Stimulated activated effector memory CD8-positive, alpha-beta T cell treated with anti-CD3 and anti-CD28 coated beads, Interleukin-12 subunit alpha, Interleukin-12 subunit beta, amount 100 ng/mL, for 72 hours (primary cell): ENCODE measurements at regions not wholly inside any gene's neighbourhood (a gene's known extent, or its start where the extent isn't known, plus 50 kb on each side); places are given as distances from the start of the nearest gene placed in this dataset.
"Not testable (repeated sequence)": the region's sequence is repeated elsewhere in the genome, so short reads cannot be mapped to it uniquely, and the experiment has no call there.

Experiments used
- ATAC-seq: fragments of 150-1000 bp; cut with Tn5 transposase; 2 replicates; pipeline ENCODE4 v1.10.0; 2021
- DNase-seq, 2 donors: peaks; one replicate each; pipeline ENCODE4 v3.0.0; 2021 to 2022; ENCODE audit warnings: low spot score in 2 of 2
- H3K27ac Mint-ChIP-seq: one replicate; pipeline ENCODE4 v1.8.0; 2022; ENCODE audit warnings: mild to moderate bottlenecking, mixed read lengths
- H3K36me3 Mint-ChIP-seq: one replicate; pipeline ENCODE4 v1.8.0; 2022; ENCODE audit warnings: mild to moderate bottlenecking, mixed read lengths
- H3K4me1 Mint-ChIP-seq: one replicate; pipeline ENCODE4 v1.8.0; 2022; ENCODE audit warnings: mixed read lengths
- H3K4me3 Mint-ChIP-seq: one replicate; pipeline ENCODE4 v1.8.0; 2022; ENCODE audit warnings: mild to moderate bottlenecking, mixed read lengths
- H3K9me3 Mint-ChIP-seq: one replicate; pipeline ENCODE4 v1.8.0; 2022; ENCODE audit warnings: mixed read lengths

DNA sequence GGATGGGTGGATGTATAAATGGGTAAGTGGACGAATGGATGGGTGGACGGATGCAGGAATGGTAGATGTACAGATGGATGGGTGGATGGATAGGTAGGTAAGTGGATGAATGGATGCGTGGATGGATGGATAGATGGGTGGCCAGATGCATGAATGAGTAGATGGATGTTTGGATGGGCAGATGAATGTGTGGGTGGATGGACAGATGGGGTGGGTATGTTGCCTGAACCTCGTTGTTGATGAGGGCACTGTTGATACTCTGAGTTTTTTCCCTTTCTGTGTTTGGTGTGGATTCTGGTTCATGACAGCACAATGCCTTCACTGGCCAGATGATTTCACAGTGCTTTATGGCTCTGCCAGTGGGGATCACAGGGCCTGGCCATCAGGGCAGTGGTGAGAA, 208.3 kb downstream of the NPIPB11 start:
- DNase-seq: no peak
- no peak for ATAC-seq
- Mint-ChIP-seq H3K36me3 (no peaks in the 10 kb centered on the region), H3K27ac (no peak overlapping the region), H3K4me3 (no peak overlapping the region), H3K9me3 (no peaks in the 10 kb centered on the region), H3K4me1 (peaks cover 6% of the 10 kb centered on the region)

DNA sequence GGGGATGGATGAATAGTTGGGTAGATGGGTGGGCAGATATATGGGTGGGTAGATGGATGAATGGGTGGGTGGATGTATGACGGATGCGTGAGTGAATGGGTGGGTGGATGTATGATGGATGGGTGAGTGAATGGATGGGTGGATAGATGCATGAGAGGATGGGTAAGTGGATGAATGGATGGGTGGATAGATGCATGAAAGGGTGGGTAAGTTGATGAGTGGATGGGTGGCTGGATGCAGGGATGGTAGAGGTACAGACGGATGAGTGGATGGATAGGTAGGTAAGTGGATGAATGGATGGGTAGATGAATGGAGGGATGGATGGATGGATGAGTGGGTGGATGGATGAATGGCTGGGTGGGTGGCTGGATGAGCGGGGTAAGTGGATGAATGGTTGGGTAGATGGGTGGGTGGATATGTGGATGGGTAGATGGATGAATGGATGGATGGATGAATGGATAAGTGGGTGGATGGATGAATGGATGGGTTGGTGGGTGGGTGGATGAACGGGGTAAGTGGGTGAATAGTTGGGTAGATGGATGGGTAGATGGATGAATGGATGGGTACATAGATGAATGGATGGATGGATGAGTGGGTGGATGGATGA, 208.9 kb downstream of the NPIPB11 start:
- H3K9me3 Mint-ChIP-seq, H3K27ac Mint-ChIP-seq, H3K36me3 Mint-ChIP-seq, H3K4me3 Mint-ChIP-seq, DNase-seq, ATAC-seq, H3K4me1 Mint-ChIP-seq: not testable (repeated sequence)

DNA sequence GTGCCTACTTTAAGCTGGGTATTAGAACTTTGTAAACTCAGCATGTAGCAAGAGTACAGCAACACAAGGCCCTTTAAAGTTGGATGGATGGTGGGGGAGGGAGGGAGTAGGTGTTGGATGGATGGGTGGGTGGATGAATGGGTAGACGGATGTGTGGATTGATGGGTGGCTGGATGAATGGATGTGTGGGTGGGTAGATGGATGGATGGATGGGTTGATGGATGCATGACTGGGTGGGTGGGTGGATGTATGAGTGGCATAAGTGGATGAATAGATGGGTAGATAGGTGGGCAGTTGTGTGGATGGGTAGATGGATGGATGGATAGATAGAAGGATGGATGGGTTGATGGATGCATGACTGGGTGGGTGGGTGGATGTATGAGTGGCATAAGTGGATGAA, 209.8 kb downstream of the NPIPB11 start:
- H3K4me3 Mint-ChIP-seq, ATAC-seq, H3K36me3 Mint-ChIP-seq, H3K9me3 Mint-ChIP-seq, DNase-seq, H3K27ac Mint-ChIP-seq, H3K4me1 Mint-ChIP-seq: not testable (repeated sequence)

DNA sequence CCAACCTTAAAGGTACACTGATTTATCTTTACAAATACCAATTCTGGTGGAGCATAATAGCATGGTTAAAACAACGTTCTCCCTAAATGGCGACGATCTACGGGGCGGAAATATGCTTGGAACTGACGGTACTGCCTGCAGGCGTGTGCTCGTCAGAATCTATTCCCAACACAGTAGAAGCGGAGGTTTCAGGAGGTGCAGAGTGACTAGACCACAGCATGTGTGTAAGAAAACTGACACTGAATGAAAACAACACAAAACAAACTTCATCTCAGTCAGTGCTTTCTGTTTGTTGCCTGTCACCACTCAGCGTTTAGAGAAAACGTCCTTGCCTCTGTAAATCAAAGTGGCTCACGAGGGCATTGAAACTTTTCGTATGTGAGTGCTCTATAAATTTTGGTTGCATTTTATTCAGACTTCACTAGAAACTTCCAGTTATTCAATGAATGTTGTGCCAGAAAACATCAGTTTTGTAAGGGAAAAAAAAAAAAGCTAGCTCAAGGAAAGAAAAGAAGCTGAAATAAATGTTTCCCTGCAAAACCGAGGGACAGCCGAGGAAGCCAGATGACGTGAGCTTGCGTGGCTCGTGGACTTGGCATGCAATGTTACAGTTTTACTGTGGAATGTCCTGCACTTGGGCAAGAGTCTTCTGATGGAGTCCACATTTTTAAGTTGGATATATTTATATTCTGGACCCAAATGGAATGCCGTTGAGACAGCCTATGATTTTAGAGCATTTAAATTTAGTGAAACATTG, 210.4 kb downstream of the LAT start:
- not testable (repeated sequence) for DNase-seq, H3K36me3 Mint-ChIP-seq, ATAC-seq, H3K9me3 Mint-ChIP-seq, H3K4me3 Mint-ChIP-seq, H3K4me1 Mint-ChIP-seq, H3K27ac Mint-ChIP-seq

DNA sequence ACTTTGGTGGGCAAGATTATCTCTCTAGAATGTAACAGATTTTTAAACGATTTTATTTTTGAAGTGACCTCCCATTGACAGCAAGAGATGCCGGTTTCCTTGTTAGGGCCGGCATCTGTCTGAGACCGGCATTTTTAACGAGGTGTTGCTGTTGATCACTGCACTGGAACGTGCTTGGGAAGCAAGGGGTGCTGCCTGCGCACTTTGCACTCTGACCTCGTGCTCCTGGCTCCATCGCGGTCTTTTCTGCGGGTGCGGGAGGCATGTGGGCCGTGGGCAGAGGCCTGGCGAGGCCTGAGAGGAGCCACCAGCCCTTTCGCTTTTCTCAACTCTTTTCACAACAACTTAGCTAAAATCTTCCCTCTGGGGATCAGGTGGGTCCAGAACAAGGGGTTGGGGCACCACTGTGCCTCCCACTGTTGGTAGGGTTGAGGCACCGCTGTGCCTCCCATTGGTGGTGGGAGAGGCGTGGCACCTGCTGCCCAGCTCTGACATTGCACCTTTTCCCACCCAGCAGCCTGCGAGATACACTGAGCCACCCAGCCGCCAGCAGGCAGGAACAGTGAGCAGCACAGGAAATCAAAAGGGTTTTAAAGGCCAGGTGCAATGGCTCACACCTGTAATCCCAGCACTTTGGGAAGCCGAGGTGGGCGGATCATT, 209.5 kb downstream of the LAT start:
- not testable (repeated sequence) for ATAC-seq, H3K36me3 Mint-ChIP-seq, DNase-seq, H3K9me3 Mint-ChIP-seq, H3K4me1 Mint-ChIP-seq, H3K4me3 Mint-ChIP-seq, H3K27ac Mint-ChIP-seq

DNA sequence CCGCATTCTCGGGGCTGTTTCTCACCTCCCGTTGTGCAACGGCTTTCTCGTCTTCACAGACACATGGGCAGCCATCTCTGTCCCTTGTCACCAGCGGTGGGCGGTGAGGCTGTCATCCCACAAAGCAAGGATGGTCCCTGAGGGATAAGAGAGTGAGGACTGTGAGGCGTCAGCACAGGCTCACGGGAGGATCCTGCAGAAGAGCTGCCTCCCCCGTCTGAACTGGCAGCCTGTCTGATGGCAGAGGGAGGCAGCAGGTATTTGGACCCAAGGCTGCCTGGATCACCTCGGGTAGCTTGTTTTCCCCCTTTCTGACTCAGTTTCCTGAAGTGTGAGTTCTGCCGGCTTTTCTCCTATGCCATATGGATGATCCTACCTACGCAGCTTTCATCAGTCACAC, 208.8 kb downstream of the LAT start:
- not testable (repeated sequence) for ATAC-seq, H3K4me3 Mint-ChIP-seq, DNase-seq, H3K9me3 Mint-ChIP-seq, H3K36me3 Mint-ChIP-seq, H3K27ac Mint-ChIP-seq, H3K4me1 Mint-ChIP-seq

DNA sequence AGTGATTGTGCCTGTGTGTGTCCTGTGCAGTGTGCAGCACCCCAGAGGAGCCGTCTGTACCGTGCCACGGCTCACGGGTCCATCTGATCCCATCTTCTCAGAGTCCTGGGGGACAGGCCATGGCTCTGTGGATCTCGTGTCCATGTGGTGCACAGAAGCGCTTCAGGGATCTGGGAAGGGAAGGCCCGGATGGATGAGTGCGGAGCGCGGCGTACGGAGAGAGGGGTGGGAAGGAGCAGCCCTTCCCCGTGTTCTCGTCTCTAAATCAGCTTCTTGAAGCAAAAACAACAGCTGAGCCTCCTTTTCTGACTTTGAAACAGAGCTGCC, 208.4 kb downstream of the LAT start:
- not testable (repeated sequence) for DNase-seq, H3K9me3 Mint-ChIP-seq, H3K36me3 Mint-ChIP-seq, H3K4me3 Mint-ChIP-seq, H3K4me1 Mint-ChIP-seq, H3K27ac Mint-ChIP-seq, ATAC-seq

DNA sequence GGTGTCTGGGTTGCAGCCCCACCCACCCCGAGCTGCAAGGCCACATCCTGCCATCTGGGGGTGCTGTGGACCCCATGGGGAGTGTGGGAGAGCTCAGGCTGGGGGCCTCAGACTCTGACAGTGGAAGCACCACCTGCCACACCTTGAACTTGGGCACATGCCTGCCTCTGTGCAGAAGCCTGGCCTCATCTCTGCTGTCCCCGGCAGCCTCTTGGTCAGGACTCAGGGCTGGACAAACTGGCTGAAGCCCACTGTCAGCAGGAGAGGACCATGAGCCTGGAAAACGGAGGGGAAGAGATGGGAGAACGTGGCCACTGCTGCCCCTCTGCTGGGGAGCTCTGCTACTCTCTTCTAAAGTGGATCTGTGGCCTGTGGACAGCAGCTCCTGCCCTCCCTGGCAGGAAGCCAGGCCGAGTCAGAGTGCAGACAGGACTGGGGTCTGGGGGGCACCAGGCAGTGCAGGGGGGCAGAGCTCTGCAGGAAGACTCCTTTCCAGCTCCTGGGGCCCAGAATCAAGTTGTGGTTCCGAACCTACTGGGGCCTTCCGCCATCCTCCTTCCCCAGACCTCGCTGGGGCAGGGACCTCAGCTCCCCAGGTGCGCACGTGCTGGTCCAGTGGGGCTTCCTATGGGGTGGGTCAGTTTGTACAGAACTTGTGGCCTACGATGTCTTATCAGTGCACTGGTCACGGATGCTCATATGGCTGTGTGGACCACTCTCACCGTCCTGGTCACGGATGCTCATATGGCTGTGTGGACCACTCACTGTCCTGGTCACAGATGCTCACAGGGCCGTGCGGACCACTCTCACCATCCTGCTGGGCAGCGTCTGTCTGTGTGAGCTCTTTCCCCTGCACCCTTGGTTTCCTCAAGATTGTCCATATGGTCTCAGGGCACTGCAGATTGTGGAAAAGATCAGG, 207.7 kb downstream of the LAT start:
- ATAC-seq (no peak), DNase-seq (no peak)
- no peaks in the 10 kb centered on the region for H3K9me3 Mint-ChIP-seq
- no peaks in the 10 kb centered on the region for H3K36me3 Mint-ChIP-seq
- no peak overlapping the region for H3K4me3 Mint-ChIP-seq
- no peaks in the 10 kb centered on the region for H3K4me1 Mint-ChIP-seq
- no peak overlapping the region for H3K27ac Mint-ChIP-seq

DNA sequence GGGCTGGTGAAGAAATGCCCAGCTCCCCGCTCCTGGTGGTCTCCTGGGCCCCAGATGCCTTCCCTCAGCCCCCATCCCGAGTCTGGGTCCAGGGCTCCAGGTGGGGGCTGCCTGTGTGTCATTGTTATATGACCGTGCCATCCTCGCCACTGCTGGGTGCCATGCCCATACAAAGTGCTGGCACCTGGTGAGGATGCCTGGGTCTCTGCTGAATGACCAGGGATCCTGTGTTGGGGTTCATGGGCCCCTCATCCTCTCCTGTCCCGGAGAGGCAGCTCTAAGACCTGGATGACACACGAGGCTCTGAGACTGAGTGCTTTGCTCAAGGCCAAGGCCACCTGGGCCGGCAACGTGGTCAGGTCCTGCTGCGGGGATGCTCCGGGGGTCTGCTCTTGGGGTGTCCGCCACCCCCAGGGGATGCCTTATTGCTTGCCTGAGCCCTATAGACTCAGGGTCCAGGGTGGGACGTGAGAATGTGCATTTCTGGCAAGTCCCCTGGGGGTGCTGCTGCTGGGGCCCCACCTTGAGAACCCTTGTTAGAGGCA, 206.9 kb downstream of the LAT start:
- not testable (repeated sequence) for ATAC-seq, H3K27ac Mint-ChIP-seq, H3K36me3 Mint-ChIP-seq, DNase-seq, H3K9me3 Mint-ChIP-seq, H3K4me3 Mint-ChIP-seq, H3K4me1 Mint-ChIP-seq

DNA sequence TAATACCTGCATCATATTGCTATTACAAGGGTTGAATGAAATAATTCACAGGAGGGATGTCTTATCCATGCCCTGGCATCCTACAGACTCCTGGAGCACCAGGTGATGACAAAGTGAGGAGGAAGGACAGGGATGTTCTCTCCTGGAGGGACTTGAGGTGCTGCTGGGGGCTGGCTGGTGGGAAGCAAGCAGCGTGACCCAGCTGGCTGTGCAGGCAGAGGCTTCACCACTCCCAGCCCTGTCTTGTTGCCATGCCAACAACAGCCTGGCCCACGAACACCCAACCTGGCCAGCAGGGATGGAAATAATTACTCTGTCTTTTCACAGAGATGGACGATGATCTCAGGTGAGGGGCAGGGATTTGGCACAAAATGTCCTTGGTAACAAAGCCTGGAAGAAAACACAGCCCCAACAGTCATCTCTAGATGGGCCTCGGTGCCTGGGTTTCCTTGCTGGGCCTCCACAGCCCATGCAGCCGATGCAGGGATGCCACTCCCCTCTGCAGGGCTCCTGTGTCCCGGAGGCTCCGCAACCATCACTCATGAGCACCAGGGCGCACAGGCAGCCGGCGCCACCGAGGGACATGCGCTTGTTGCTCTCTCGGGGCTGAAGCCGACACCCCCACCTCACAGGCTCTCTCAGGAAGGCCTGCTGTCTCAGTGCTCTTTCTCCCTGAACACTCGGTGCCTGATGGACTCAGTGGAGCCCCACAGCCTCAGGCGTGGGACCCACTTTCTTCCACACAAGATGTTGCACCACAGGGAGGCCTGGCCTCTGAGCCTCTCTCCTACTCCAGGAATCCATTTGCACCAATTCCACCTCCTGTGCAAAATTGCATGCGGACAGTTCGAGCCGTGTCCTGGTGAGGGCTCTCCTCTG, 205.9 kb downstream of the LAT start:
- not testable (repeated sequence) for H3K4me1 Mint-ChIP-seq, H3K36me3 Mint-ChIP-seq, H3K27ac Mint-ChIP-seq, ATAC-seq, H3K9me3 Mint-ChIP-seq, H3K4me3 Mint-ChIP-seq, DNase-seq

DNA sequence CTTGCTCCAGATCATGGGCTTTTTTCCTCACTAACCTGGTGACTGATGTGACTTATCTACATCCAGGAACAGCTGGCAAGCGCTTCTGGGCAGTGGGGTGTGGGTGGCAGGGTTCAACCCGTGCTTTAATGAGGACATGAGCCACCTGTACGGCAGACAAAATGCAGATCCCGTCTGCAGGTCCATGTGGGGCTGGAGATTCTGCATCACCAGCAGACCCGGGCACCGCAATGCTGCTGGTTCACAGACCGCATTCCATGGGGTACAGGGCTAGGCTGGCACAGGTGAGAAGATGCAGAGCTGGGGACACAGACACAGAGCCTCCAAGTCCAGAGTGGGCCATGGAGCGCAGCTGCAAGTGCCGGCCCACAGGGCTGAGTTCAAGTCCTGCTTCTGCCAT, 204.0 kb downstream of the LAT start:
- ATAC-seq, DNase-seq: not testable (repeated sequence)

DNA sequence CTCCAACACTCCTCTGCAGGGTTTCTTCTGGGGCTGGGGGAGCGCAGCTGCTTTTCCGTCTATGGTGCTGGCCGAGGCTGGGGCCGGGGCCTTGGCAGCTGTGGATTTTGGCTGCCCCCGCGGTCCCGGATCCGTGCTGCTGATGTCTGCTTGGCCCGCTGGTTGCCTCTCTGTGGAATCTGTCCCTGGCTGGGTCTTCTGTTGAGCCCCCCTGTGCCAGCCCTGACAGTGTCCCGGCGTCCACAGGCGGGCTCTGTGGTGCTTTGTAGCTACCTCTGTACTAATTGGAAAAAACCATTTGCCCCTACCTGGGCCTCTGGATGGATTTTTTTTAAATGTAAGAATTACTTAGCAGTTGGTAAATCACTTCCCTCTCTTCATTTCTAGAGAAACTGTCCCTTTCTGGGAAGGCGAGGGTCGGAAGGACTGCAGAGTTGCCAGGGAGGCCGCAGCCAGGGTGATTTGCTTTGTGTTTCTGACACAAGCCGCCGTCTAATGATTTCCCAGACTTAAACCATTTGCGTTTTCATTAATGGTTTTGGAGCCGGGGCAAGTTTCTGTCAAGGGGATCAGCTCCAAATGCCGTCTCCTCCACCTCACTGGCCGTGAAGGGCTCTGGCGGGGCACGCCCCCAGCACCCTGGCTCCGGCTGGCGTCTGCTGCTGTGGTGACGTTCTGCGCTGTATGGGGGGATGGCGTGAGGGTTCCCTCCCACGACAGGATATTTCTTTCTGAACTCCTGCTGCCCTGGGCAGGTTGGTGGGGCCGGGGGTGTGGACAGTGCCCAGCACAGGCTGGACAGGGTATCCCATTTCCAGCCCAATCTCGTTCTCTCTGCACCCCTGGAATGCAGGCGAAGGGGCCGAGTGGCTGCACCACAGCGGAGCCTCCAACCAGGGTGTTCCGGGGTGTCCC, 201.7 kb downstream of the LAT start:
- not testable (repeated sequence) for ATAC-seq, DNase-seq, H3K4me3 Mint-ChIP-seq, H3K27ac Mint-ChIP-seq, H3K9me3 Mint-ChIP-seq, H3K4me1 Mint-ChIP-seq, H3K36me3 Mint-ChIP-seq

More for the DNA sequence above, 204.0 kb downstream of the LAT start:
- not testable (repeated sequence) for H3K4me1 Mint-ChIP-seq, H3K27ac Mint-ChIP-seq, H3K9me3 Mint-ChIP-seq, H3K36me3 Mint-ChIP-seq, H3K4me3 Mint-ChIP-seq

DNA sequence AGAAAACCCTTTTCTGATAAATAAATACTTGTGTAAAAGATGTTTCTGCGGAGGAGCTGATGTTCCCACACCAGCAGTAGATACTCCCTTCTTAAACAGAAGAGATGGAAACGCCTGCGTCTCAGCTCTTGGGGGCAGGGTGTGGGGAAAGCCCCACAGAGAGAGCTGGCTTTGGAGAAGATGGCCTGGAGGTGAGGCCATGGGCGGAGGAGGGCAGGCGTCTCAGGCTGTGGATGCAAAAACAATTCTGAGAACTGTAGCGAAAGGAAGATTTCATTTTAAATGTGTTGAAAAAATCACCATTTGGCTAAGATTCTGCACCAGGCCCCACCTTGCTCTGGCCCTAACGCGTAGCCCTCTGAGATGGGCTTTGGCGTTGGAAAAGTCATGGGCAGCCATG, 201.0 kb downstream of the LAT start:
- not testable (repeated sequence) for DNase-seq, H3K27ac Mint-ChIP-seq, H3K9me3 Mint-ChIP-seq, H3K36me3 Mint-ChIP-seq, H3K4me3 Mint-ChIP-seq, ATAC-seq, H3K4me1 Mint-ChIP-seq
